RPMI8226 (cell line): ENCODE measurements at regions not wholly inside any gene's neighbourhood (a gene's known extent, or its start where the extent isn't known, plus 50 kb on each side); places are given as distances from the start of the nearest gene placed in this dataset.
A peak's percentile ranks its signal among the peaks of the same experiment; 100 is the strongest.
"Not testable (repeated sequence)": the region's sequence is repeated elsewhere in the genome, so short reads cannot be mapped to it uniquely, and the experiment has no call there.

Experiments used
- DNase-seq: peaks from one replicate; pipeline ENCODE4 v3.0.0-alpha.2; 2015

DNA sequence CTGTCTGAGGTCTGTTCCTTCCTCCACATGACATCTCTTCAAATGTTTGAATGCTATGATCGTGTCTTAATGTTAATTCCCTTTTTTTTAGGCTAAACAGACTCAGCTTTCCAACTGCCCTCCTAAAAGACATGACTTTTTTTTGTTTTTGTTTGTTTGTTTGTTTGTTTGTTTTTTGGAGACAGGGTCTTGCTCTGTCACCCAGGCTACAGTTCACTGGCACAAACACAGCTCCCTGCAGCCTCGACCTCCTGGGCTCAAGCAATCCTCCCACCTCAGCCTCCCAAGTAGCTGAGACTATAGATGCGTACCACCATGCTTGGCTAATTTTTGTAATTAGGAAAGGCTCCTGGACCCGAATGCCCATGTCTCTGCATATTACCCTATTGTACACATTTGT lies 176.5 kb downstream of the ABCA8 start:
- no peak for DNase-seq

DNA sequence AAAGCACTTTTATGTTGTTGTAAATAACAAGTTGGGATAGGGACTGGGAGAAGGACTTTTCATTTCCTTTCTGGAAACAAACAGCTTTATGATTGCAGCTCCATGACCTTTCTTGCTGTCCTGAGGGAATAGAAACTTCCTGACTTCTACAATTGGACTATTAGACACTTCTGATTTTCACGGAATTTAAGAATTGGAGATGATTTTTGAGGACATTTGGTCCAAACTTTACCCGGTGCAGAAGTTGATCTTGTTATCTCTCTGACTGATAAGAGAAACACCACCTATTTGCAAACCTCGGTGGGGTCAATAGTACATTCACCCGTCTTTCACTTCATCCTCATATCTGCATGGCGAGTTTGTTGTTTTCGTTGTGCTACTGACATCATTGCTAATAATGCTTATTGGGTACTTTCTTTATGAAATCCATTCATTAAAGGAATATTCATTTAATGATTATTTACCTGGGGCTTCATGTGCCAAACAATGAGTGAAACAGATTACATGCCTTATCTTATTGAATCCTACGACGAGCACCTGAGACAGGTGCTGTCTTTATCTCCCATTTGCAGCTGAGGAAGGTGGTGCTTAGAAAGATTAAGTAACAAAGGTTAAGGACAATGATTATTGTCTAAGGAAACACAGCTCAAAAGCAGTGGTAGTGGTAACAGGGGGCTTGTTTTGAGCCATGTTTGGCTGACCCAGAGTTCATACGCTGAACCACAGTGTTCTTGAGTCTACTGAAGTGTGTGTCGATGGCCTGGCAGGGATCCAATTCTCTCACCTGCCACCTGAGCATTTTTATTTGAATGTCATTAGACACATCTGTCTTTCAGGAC lies 176.9 kb upstream of the FAM20A start:
- DNase-seq: peak; percentile 45

DNA sequence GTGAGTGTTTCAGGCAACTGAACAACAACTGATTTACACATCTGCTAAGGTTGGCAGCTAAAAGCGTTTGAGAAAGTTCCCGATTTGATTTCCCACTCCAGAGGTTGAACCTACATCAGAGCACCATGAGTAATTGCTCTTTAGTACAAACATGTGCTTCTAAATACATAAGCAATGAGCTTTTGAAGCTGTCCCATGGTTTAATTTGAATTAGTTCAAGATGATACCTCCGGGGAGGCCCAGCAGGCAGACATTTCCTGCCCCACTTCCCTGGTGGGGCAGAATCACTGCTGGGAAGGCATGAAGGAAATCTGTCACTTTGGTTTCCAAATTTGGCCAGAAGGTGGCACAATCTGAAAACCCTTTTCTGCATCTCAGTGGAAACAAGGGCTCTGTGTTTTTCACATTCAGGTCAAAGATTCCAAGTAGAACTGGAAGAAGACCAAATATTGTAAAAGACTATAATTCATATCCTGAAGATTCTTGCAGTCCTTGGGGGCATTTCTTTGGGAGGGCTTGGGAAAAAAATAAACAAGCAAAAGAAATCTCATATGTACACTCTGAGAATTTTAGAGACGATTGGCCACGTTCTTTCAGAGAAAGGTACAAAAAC lies 176.2 kb upstream of the FAM20A start:
- peak; percentile 56 for DNase-seq

DNA sequence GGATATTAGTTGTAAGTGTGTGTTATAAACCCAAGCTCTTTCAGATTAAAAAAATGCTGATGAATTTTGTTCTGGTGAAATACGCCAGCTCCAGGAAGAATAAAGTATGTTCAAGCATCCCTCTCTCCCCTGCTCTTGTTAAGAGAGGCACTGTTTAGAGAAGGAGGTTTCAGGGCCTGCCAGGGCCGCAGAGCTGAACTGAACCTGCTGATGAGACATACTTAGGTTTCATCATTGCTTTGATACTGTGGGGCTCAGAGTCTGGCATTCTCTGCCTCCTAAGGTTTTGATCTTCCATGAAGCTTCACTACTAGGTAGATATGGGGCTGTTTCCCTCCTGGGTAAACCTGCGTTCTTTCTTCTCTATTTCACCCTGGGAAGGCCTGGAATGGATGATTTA lies 175.3 kb upstream of the FAM20A start:
- no peak for DNase-seq

DNA sequence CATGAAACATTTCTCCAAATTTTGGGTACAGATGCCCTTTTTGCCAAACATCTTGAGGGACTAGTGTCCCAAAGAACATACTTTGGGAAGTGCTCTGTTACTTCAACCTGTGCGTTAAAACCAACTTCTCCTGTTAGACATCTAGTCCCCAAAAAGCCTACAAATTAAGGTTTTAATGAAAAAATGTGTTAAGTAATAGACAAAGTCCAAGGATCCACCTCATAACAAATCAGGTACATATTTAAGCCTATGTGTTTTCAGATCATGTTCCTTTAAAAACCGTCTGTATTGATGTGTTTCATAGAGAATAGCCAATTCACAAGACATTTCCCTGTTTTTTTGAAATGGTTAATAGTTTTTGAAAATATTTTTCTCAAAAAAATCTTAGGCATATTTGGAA lies 174.8 kb upstream of the FAM20A start:
- no peak for DNase-seq

DNA sequence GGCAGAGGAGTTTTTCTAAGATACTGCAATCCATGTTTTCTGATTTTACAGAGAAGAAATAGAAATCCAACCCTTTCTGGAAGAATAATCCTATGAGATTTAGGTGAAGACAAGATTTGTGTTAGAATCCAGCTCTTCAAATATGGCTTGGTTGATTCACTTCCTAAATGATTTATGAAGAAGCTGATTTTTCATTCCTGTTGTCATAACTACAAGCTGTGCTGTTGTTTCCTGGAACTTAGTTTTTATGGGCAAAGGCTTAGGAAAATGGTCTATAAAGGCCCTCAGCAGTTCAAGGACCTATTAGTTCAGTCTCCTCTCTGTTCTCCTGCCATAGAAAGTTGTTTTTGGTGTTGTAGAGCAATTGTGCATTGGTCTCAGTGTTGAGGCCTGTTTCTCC lies 174.2 kb upstream of the FAM20A start:
- no peak for DNase-seq

DNA sequence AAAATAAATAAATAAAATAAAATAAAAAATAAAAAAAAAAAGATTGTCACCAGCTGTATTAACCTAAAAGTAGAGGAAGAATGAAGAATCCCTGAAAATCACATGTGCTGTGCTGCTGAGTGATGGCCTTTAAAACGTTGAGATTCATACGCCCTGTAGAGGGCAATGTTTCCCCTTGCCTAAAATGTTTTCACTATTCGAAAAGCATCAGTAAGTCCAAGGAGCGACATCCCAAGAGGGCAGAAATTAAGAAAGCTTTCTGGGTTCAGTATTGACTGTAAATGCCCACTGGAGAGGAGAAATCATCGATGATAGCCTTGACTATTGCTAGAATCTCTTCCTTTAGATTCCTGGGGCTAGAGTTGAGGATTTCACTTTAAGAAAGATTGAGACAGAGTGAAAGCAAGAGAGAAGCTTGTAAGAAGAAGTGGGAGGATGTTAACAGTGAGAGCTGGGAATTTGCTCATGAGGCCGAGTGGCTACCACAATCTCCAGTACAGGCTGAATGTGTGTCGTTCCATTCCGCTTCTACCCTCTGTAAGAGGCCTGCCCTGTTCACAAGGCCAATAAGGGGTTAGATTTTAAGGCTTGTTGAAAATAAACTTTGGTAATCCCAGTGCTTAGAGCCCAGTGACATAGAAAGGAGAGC lies 170.8 kb upstream of the FAM20A start:
- peak; percentile 62 for DNase-seq

DNA sequence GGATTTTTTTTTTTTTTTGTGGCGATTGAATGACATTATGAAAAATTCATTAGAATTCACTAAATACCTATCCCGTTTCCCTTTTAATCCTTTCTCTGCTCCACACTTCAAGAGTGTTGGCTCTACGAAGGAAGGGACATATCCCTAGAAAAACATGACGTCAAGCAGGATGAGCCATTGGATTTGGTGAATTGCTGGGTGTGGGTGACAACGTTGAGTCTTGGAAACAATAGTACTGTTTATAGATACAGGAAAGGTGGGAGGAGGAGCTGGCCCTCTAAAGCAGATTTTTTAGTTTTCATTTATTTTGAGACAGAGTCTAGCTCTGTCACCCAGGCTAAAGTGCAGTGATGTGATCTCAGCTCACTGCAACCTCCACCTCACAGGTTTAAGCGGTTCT lies 167.6 kb upstream of the FAM20A start:
- DNase-seq: no peak

DNA sequence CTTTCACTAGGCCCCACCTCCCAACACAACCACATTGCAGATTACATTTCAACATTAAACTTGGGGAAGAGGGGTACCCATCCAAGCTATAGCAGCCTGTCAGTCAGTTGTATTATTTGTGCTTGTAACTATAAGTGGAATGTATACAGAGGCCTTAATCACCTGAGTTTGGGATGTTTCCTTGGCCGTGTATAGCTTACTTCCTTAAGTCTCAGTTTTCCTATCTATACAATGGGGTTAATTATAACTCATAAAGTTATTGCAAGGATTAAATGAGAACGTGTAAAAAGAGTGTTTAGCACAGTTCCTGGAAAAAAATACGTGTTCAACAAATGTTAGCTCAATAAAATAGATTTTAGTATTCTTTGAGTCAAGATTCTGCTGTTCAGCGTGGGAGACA lies 165.5 kb upstream of the FAM20A start:
- no peak for DNase-seq

DNA sequence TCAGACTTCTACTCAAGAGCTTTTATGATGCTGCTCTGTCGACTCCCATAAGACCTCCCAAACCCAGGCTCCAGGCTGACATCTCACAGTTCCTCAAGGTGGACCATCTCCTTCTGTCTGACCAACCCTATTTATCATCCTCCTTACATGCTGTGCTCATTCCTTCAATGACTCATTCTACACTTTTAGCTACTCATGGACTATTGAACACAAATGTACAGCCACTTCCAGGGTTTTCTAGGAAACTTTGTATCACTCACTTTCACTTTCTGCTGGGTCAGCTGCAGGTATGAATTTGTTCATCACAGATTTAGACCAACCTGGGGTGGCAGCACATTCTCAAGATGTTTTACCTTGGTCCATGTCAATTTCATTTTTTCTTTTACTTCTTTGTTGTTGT lies 162.4 kb upstream of the FAM20A start:
- DNase-seq: no peak

DNA sequence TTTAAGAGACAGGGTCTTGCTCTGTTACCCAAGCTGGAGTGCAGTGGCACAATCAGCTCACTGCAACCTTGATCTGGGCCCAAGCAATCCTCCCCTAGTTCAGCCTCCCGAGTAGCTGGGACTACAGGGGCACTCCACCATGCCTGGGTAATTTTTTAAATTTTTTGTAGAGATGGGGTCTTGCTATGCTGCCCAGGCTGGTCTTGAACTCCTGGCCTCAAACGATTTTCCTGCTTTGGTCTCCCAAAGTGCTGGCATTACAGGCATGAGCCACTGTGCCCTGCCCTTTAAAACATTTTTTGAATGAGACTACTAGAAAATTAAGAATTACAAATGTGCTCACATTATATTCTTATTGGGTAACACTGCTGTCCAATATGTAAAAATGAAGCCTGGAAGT lies 161.7 kb upstream of the FAM20A start:
- DNase-seq: no peak

DNA sequence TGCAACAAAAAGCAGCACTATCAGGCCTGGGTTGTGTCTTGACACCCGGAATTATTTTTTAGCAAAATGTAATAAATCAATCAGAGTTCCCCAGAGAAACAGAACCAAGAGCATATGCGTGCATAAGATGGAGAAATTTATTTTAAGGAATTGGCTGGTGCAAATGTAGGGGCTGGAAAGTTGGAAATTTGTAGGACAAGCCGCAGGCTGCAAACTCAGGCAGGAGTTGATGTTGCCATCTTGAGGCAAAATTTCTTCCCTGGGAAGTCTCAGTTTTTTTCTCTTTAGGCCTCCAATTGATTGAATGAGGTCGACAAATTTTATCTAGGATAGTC lies 158.9 kb upstream of the FAM20A start:
- no peak for DNase-seq

DNA sequence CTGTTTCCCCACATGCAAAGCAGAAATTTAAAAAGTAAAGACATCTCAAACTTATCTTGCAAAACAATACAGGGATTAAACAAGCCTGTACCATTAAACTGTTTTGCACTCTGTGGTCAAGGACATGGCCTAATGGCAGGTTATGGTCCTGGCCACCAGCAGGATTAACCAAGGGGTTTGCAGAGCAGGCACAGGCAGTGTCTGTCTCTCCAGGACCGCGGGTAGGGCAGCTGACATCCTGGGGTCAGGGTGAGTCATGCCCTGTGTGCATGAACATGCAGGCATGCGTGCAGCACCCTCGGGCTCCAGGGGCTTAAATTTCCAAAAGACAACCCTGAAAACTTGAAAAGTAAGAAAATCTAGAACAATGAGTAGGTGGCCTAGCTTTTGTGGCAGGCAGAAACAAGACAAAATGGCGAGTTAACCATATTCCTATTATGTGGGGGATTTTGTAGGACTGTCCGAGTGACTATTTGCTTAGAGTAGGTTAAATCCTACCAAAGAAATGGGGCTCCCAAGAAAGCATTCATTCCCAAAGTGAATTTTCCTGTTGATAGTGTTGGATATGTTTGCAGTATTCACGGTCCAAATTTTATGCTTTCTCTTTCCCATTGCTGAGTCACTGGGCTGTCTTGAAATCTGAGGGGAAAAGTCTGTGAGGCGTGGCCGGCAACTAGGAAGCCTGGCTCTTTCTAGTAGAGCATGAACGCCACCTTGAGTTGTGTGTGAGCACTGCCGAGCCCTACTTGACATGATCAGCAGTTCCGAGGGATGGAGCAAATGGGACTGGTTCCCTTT lies 158.4 kb upstream of the FAM20A start:
- DNase-seq: peak; percentile 89

DNA sequence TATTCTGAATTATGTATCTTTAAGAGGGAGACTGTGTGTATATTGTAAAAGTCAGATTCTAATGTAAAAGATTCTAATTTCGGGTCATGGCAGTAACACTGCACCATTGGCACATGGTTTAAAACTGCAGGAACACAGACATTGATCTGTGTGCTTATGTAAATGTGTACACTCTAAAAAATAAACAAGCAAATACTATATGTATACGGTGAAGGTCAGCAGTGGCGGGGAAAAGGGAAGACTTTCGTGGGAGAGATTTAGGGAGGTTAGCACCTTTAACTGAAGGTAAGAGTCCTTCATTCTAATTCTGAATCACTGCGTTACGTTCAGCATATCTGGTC lies 157.8 kb upstream of the FAM20A start:
- no peak for DNase-seq

DNA sequence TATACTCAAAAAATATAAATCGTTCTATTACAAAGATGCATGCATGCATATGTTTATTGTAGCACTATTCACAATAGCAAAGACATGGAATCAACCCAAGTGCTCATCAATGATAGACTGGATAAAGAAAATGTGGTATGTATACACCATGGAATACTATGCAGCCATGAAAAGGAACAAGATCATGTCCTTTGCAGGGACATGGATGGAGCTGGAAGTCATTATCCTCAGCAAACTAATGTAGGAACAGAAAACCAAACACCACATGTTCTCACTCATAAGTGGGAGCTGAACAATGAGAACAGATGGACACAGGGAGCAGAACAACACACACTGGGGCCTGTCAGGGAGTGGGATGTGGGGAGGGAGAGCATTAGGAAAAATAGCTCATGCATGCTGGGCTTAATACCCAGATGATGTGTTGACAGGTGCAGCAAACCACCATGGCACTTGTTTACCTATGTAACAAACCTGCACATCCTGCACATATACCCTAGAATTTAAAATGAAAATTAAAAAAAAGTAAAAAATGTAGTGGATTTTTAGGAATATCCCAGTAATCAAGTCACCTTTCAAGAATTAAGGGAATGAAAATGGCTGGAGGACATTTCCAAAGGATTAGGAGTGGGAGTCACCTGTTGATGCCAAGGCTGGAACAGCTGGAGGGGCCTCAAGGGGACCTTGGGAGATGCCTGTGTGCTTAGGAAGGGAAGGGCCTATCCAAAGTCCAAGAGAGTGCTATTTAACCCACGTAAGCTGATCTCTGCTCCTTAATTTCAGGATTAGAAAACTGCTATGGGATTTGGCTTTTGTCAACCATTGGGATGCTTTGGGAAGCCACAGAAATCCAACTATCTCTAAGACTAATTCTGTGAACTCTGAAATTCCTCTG lies 156.9 kb upstream of the FAM20A start:
- DNase-seq: not testable (repeated sequence)

DNA sequence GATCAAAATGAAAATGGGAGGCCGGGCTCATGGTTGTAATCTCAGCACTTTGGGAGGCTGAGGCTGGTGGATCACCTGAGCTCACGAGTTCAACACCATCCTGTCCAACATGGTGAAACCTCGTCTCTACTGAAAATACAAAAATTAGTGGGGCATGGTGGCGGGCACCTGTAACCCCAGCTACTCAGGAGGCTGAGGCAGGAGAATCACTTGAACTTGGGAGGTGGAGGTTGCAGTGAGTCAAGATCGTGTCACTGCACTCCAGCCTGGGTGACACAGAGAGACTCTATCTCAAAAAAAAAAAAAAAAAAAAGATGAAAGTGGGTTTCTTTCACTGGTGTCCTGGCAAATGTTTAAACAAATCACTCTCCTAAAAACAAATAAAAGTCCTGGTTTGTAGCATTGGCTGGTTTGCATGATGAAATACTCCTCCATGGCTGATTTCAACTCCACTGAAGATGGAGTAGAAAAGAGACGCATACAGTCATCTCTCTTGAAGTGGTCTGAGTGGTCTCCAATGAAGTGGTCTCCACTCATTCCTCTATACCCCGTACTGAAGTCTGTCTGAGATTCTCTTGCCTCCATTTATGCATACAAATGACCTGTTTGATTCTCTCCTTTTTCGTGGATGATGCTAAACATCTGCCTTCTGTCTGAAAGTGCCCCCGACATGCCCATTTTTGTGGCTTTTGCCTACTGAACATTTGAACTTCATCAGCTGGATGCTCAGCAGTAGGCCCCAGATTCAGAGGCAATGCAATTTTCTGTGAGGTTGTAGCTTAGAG lies 153.0 kb upstream of the FAM20A start:
- DNase-seq: no peak

DNA sequence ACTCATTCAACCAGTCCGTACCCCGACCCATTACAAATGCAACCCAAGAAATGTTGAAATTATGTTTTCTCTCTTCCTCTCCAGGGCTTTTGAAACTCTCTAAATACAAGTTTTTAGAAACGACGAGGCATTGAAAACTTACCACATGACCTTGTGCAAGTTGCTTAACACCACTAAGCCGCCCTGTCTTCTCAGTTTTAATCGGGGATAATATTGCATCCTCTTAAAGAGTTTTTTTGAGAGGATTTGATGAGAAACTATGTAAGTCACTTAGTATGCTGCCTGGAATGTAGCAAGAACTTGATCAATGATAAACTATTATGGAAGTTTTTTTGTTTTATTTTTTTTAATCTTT lies 149.0 kb upstream of the FAM20A start:
- DNase-seq: no peak

DNA sequence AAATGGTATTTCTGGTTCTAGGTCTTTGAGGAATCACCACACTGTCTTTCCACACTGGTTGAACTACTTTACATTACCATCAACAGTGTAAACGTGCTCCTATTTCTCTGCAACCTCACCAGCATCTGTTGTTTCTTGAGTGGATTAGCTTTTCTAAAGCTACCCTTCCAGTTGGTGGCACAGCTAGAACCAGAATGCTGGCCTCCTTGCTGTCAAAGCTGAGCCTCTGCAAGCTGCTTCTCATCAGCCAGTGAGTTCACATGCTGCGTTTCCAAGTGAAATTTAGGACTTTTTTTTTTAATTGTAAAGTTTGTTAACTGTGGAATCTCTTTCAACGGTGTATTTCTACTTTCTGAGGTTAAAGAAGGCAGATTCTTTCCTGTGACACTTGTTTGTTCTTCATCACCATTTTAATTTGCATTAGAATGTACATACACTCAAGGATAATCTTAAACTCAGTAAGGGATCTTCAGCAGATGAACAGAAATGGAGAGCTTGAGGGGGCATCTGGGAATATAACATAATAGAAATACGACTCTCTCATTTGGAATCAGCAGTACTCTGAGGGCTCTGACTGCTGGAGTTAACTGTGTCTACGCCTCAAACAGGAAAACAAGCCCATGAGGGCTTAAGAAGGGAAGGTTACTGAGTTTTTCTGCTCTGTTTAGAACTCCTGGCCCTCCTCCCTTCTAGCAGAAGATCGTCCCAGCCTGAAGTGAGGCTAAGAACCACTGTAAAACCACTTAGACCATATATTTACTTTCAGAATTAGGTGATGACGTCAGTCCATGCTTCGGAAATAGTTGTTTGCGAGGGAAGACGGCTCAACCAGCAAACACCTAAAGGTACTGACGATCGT lies 148.4 kb upstream of the FAM20A start:
- DNase-seq: peak; percentile 18

DNA sequence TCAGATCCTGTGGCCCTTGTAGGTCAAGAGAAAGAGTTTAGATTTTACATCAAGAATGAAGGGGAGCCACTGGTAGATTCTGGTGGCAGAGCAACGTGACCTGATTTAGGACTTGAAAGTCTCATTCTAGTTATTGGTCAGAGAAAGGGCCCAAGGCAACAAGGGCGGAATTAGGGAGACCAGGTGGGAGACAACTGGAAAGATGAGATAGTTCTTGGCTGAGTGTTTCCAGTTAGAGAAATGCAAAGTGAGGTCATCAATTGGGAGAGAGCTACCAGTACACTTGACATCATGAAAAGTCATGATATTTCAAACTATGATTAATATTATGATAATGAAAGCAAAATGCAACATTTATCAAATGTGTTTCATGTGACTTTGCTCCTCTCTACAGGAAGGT lies 147.2 kb upstream of the FAM20A start:
- no peak for DNase-seq

DNA sequence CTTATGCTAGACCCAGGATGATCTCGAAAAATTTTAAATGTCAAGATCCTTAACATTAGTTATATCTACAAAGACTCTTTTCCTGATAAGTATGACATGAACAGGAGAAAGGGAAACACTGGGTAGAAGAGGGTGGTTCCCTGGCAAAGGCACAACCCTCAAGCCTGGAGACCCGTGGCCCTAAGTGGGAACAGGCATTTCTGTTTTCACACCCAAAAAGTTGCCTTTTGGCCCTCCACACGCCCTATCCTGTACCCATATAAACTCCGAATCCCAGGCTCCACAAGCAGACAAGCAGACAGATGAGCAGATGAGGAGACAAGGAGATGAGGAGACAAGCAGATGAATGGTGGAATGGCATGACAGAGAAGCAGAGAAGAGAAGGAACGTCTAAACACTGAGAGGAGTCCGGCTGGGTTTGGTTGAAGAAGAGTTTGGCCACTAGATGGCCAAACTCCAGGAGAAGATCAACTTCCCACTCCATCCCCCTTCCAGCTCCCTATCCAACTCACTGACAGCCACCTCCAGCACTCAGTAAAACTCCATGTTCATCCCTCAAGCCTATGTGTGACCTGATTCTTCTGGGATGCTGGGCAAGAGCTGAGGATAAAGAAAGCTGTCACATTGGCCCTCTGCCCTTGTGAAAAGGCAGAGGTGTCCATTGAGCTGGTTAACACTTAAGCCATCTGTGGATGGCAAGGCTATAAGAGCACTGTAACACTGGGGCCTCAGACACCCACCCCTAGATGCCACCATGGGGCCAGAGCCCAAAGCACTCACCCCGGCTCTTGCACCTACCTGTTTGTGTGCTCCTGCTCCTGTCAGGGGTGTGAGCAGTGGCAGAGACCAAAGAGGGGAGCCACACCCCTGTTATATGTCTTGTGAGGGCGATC lies 139.6 kb upstream of the FAM20A start:
- no peak for DNase-seq
